Parathyroid adenoma (tissue), 2 donors: ENCODE measurements at regions not wholly inside any gene's neighbourhood (a gene's known extent, or its start where the extent isn't known, plus 50 kb on each side); places are given as distances from the start of the nearest gene placed in this dataset.

ENCODE experiments used
- H2AFZ ChIP-seq: fragments of 300-600 bp; sonication (generic); one replicate; pipeline ENCODE4 v1.7.0; 2017; ENCODE audit warnings: antibody characterized with exemption, mild to moderate bottlenecking
- H3K27ac ChIP-seq: fragments of 300-600 bp; sonication (generic); one replicate; pipeline ENCODE4 v1.7.0; 2017
- H3K27me3 ChIP-seq: fragments of 300-600 bp; sonication (generic); one replicate; pipeline ENCODE4 v1.7.0; 2017; ENCODE audit warnings: low read length; ENCODE audit not compliant: control insufficient read depth, insufficient read depth
- H3K36me3 ChIP-seq: fragments of 300-600 bp; sonication (generic); one replicate; pipeline ENCODE4 v1.7.0; 2017; ENCODE audit warnings: low read length; ENCODE audit not compliant: control insufficient read depth, insufficient read depth
- H3K4me1 ChIP-seq: fragments of 300-600 bp; sonication (generic); one replicate; pipeline ENCODE4 v1.7.0; 2017; ENCODE audit warnings: control low read depth
- H3K4me2 ChIP-seq: fragments of 300-600 bp; sonication (generic); one replicate; pipeline ENCODE4 v1.7.0; 2017; ENCODE audit warnings: low read length
- H3K4me3 ChIP-seq: fragments of 300-600 bp; sonication (generic); one replicate; pipeline ENCODE4 v1.7.0; 2017; ENCODE audit warnings: low read depth, low read length
- H3K79me2 ChIP-seq: fragments of 300-600 bp; sonication (generic); one replicate; pipeline ENCODE4 v1.7.0; 2017; ENCODE audit warnings: control low read depth
- H3K9ac ChIP-seq: fragments of 300-600 bp; sonication (generic); one replicate; pipeline ENCODE4 v1.7.0; 2017; ENCODE audit warnings: mild to moderate bottlenecking
- H3K9me3 ChIP-seq: fragments of 300-600 bp; sonication (generic); one replicate; pipeline ENCODE4 v1.7.0; 2017; ENCODE audit warnings: low read length; ENCODE audit not compliant: control insufficient read depth
- TF ChIP-seq, protein P1 (sequence below): fragments of 300-600 bp; sonication (generic); IDR thresholded peaks from one replicate; pipeline ENCODE4 v1.7.0; 2017; ENCODE audit warnings: antibody characterized with exemption, mild to moderate bottlenecking
- donor health status: primary hyperparathyroidism.

GRCh38 chr14:39977198-39977597 is 545.0 kb upstream of the FBXO33 start:
- TF ChIP-seq, protein P1, sequence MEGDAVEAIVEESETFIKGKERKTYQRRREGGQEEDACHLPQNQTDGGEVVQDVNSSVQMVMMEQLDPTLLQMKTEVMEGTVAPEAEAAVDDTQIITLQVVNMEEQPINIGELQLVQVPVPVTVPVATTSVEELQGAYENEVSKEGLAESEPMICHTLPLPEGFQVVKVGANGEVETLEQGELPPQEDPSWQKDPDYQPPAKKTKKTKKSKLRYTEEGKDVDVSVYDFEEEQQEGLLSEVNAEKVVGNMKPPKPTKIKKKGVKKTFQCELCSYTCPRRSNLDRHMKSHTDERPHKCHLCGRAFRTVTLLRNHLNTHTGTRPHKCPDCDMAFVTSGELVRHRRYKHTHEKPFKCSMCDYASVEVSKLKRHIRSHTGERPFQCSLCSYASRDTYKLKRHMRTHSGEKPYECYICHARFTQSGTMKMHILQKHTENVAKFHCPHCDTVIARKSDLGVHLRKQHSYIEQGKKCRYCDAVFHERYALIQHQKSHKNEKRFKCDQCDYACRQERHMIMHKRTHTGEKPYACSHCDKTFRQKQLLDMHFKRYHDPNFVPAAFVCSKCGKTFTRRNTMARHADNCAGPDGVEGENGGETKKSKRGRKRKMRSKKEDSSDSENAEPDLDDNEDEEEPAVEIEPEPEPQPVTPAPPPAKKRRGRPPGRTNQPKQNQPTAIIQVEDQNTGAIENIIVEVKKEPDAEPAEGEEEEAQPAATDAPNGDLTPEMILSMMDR, result no peak

DNA sequence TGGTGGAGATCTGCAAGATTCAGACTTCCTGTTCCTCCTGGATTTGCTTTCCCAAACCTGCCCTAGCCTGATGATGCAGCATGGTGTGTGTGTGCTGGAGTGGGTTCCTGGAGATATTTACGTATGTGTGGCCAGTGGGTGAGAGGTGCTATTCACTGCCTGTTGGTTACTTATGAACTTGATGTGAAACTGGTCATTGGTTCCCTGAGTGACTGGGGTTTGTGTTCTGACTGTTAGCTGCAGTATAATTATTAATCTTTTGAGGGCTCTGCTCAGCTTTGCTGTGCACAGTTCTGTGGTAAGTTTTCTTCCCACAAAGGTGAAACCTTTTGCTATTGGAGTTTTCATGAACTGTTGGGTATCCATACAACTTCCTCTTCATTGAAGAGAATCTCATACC is 541.8 kb upstream of the FBXO33 start:
- TF ChIP-seq, protein P1, result no peak
- Histone ChIP-seq H3K27me3 (no peaks in the 10 kb centered on the region), H3K9ac (no peak overlapping the region), H3K4me3 (no peak overlapping the region), H3K27ac (no peak overlapping the region), H3K4me1 (no peaks in the 10 kb centered on the region), H2AFZ (no peak overlapping the region), H3K79me2 (no peaks in the 10 kb centered on the region), H3K4me2 (no peak overlapping the region), H3K9me3 (no peaks in the 10 kb centered on the region), H3K36me3 (no peaks in the 10 kb centered on the region)

More at GRCh38 chr14:39977198-39977597, 545.0 kb upstream of the FBXO33 start:
- no peak overlapping the region for H3K4me3 ChIP-seq
- no peaks in the 10 kb centered on the region for H3K36me3 ChIP-seq
- no peak overlapping the region for H3K27ac ChIP-seq
- H3K4me1 ChIP-seq, result no peaks in the 10 kb centered on the region
- H3K9me3 ChIP-seq, result no peaks in the 10 kb centered on the region
- H3K4me2 ChIP-seq, result no peak overlapping the region
- no peak overlapping the region for H3K9ac ChIP-seq
- H2AFZ ChIP-seq, result no peak overlapping the region
- no peaks in the 10 kb centered on the region for H3K27me3 ChIP-seq
- H3K79me2 ChIP-seq, result no peaks in the 10 kb centered on the region

GRCh38 chr14:39972704-39973103 is 540.5 kb upstream of the FBXO33 start:
- H2AFZ ChIP-seq, result no peak overlapping the region
- no peaks in the 10 kb centered on the region for H3K9me3 ChIP-seq
- H3K4me2 ChIP-seq, result no peak overlapping the region
- no peaks in the 10 kb centered on the region for H3K36me3 ChIP-seq
- H3K79me2 ChIP-seq, result no peaks in the 10 kb centered on the region
- TF ChIP-seq, protein P1, result no peak
- H3K4me1 ChIP-seq, result no peaks in the 10 kb centered on the region
- H3K9ac ChIP-seq, result no peak overlapping the region
- H3K27ac ChIP-seq, result no peak overlapping the region
- H3K4me3 ChIP-seq, result no peak overlapping the region
- H3K27me3 ChIP-seq, result no peaks in the 10 kb centered on the region

DNA sequence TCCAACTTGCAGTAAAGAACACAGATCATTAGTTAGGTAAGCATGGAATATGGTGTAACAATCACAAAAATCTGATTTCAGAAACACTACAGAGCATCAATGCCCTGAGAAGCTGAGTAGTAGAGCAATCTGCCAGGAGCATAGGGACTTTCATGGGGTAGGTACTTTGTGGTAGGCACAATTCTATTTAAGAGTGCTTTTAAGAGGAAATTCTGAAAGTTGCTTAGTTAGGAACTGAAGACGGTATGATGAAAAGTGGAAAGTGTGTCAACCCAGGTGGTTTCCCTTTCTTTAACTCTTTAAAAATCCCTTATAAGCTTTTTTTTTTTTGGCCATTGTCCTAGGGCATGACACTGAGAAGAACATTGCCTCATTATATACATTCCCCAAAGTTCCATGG is 535.7 kb upstream of the FBXO33 start:
- H3K79me2 ChIP-seq, result no peaks in the 10 kb centered on the region
- TF ChIP-seq, protein P1, result no peak
- H3K27ac ChIP-seq, result no peak overlapping the region
- H2AFZ ChIP-seq, result no peak overlapping the region
- H3K27me3 ChIP-seq, result no peaks in the 10 kb centered on the region
- no peak overlapping the region for H3K4me3 ChIP-seq
- H3K4me1 ChIP-seq, result no peaks in the 10 kb centered on the region
- H3K4me2 ChIP-seq, result no peak overlapping the region
- H3K9me3 ChIP-seq, result no peaks in the 10 kb centered on the region
- no peaks in the 10 kb centered on the region for H3K36me3 ChIP-seq
- H3K9ac ChIP-seq, result no peak overlapping the region

- Histone ChIP-seq H3K27me3 (no peaks in the 10 kb centered on the region), H3K27ac (no peak overlapping the region), H3K79me2 (no peaks in the 10 kb centered on the region), H3K4me2 (no peak overlapping the region), H3K9me3 (no peaks in the 10 kb centered on the region), H3K9ac (no peak overlapping the region), H3K4me1 (no peaks in the 10 kb centered on the region), H3K4me3 (no peak overlapping the region), H3K36me3 (no peaks in the 10 kb centered on the region), H2AFZ (no peak overlapping the region)
- TF ChIP-seq, protein P1, result no peak
Observed at GRCh38 chr14:39957987-39958386, 525.8 kb upstream of the FBXO33 start.
